GM23248 (cell line): ENCODE measurements at regions not wholly inside any gene's neighbourhood (a gene's known extent, or its start where the extent isn't known, plus 50 kb on each side); places are given as distances from the start of the nearest gene placed in this dataset.

Experiments used
- EZH2 ChIP-seq: fragments of 200-600 bp; sonication (generic); IDR thresholded peaks from 2 replicates; pipeline ENCODE4 v1.6.1; 2018; ENCODE audit warnings: antibody characterized with exemption, mild to moderate bottlenecking; ENCODE audit not compliant: insufficient read depth, poor library complexity, severe bottlenecking
- EZH2phosphoT487 ChIP-seq: fragments of 200-600 bp; sonication (generic); IDR thresholded peaks from 2 replicates; pipeline ENCODE4 v1.6.1; 2018; ENCODE audit warnings: antibody characterized with exemption, moderate library complexity, mild to moderate bottlenecking, low read depth; ENCODE audit not compliant: insufficient read depth

DNA sequence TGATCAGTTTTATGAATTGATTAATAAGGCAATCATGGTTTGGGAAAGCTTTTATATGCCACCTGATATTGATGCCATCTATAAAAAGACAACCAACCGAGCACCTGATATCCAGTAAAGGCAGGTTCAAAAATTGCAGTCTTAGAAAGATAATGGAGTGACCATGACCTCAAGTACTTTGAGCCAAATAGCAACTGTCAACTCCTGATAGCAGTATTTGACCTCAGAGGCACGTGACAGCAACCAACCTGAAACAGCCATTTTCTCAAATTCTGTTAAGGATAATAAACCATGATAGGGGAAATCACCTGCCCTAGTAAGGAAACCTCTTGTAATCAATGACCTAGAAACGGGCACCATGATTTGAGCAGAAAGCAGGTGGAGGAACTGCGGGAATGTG is 77.1 kb upstream of the NFE2L3 start:
- TF ChIP-seq EZH2phosphoT487: no peak
- TF ChIP-seq EZH2: no peak
